GM12891 (cell line): ENCODE measurements at regions not wholly inside any gene's neighbourhood (a gene's known extent, or its start where the extent isn't known, plus 50 kb on each side); places are given as distances from the start of the nearest gene placed in this dataset.

ENCODE experiments used
- DNase-seq: peaks from one replicate; pipeline ENCODE4 v3.0.0; 2011; ENCODE audit warnings: low spot score; ENCODE audit not compliant: insufficient read length
- FAIRE-seq: peaks from 2 replicates; lab custom pipeline; 2011; peaks lifted over from hg19 to GRCh38; lab: Jason Lieb, UNC
- PAX5 ChIP-seq: IDR thresholded peaks from 2 replicates; pipeline ENCODE4 v1.6.1; 2011; ENCODE audit warnings: low read length, moderate library complexity, mild to moderate bottlenecking; ENCODE audit not compliant: insufficient read depth, severe bottlenecking
- POLR2A ChIP-seq: IDR thresholded peaks from 2 replicates; pipeline ENCODE4 v1.6.1; 2011; ENCODE audit warnings: low read depth, low read length, control low read depth
- POLR2AphosphoS5 ChIP-seq: IDR thresholded peaks from 2 replicates; pipeline ENCODE4 v1.6.1; 2011; ENCODE audit warnings: low read depth, low read length, control low read depth
- POU2F2 ChIP-seq: IDR thresholded peaks from 2 replicates; pipeline ENCODE4 v1.6.1; 2011; ENCODE audit warnings: low read depth, mild to moderate bottlenecking, control low read depth, low read length, moderate library complexity
- SPI1 ChIP-seq: IDR thresholded peaks from 2 replicates; pipeline ENCODE4 v1.6.1; 2011; ENCODE audit warnings: low read depth, low read length, control low read depth
- TAF1 ChIP-seq: IDR thresholded peaks from 2 replicates; pipeline ENCODE4 v1.6.1; 2011; ENCODE audit warnings: low read depth, low read length, control low read depth

GRCh38 chr5:2022436-2022835 lies 139.7 kb upstream of the IRX4 start:
- TF ChIP-seq SPI1: no peak
- TF ChIP-seq PAX5: no peak
- TF ChIP-seq TAF1: no peak
- no peak for TF ChIP-seq POLR2A
- no peak for TF ChIP-seq POU2F2
- TF ChIP-seq POLR2AphosphoS5: no peak
- DNase-seq (no peak), FAIRE-seq (no peak)

GRCh38 chr5:2021484-2022176 lies 138.9 kb upstream of the IRX4 start:
- DNase-seq (no peak), FAIRE-seq (no peak)
- TF ChIP-seq PAX5: no peak
- TF ChIP-seq POLR2AphosphoS5: no peak
- TF ChIP-seq POLR2A: no peak

GRCh38 chr5:2020730-2021129 lies 138.0 kb upstream of the IRX4 start:
- TF ChIP-seq SPI1 (no peak), POLR2AphosphoS5 (no peak), POU2F2 (no peak), TAF1 (no peak), PAX5 (no peak), POLR2A (no peak)

GRCh38 chr5:2019716-2020115 lies 137.0 kb upstream of the IRX4 start:
- no peak for TF ChIP-seq POLR2A
- TF ChIP-seq PAX5: no peak
- no peak for TF ChIP-seq SPI1
- no peak for TF ChIP-seq POLR2AphosphoS5
- no peak for TF ChIP-seq POU2F2
- no peak for TF ChIP-seq TAF1
- FAIRE-seq (no peak), DNase-seq (no peak)

More at GRCh38 chr5:2020730-2021129, 138.0 kb upstream of the IRX4 start:
- no peak for DNase-seq
- no peak for FAIRE-seq

GRCh38 chr5:2018390-2018724 lies 135.6 kb upstream of the IRX4 start:
- FAIRE-seq: no peak
- TF ChIP-seq SPI1 (no peak), POU2F2 (no peak), POLR2AphosphoS5 (no peak), TAF1 (no peak), PAX5 (no peak), POLR2A (no peak)
- DNase-seq: no peak

- peak; percentile 46 for DNase-seq
Measured at GRCh38 chr5:2017540-2018389, 135.0 kb upstream of the IRX4 start.

GRCh38 chr5:2015961-2016360 lies 133.2 kb upstream of the IRX4 start:
- DNase-seq: no peak
- TF ChIP-seq TAF1 (no peak), POLR2AphosphoS5 (no peak), POLR2A (no peak), POU2F2 (no peak), SPI1 (no peak), PAX5 (no peak)
- FAIRE-seq: no peak

More at GRCh38 chr5:2017540-2018389, 135.0 kb upstream of the IRX4 start:
- no peak for TF ChIP-seq POLR2A
- no peak for TF ChIP-seq TAF1
- no peak for TF ChIP-seq POLR2AphosphoS5
- TF ChIP-seq SPI1: no peak
- no peak for TF ChIP-seq PAX5
- TF ChIP-seq POU2F2: no peak
- peak; percentile 72 for FAIRE-seq

GRCh38 chr5:2015124-2015848 lies 132.6 kb upstream of the IRX4 start:
- FAIRE-seq (no peak), DNase-seq (no peak)
- no peak for TF ChIP-seq POLR2A
- TF ChIP-seq SPI1: no peak

- FAIRE-seq (no peak), DNase-seq (no peak)
- TF ChIP-seq POLR2AphosphoS5: no peak
- no peak for TF ChIP-seq POLR2A
- TF ChIP-seq POU2F2: no peak
- TF ChIP-seq TAF1: no peak
- no peak for TF ChIP-seq SPI1
Measured at GRCh38 chr5:2014058-2014610, 131.4 kb upstream of the IRX4 start.
